B cell (primary cell): ENCODE measurements at regions not wholly inside any gene's neighbourhood (a gene's known extent, or its start where the extent isn't known, plus 50 kb on each side); places are given as distances from the start of the nearest gene placed in this dataset.

Experiments
- EZH2 ChIP-seq: IDR thresholded peaks from 2 replicates; pipeline ENCODE4 v1.6.1; 2012; ENCODE audit warnings: borderline replicate concordance, low read depth, mild to moderate bottlenecking, moderate library complexity, low read length; ENCODE audit not compliant: insufficient read depth, poor library complexity, severe bottlenecking
- TF ChIP-seq, protein P1 (sequence below): fragments of 200-600 bp; IDR thresholded peaks from one replicate; pipeline ENCODE4 v1.8.0; 2022; ENCODE audit warnings: antibody characterized with exemption, mild to moderate bottlenecking

DNA sequence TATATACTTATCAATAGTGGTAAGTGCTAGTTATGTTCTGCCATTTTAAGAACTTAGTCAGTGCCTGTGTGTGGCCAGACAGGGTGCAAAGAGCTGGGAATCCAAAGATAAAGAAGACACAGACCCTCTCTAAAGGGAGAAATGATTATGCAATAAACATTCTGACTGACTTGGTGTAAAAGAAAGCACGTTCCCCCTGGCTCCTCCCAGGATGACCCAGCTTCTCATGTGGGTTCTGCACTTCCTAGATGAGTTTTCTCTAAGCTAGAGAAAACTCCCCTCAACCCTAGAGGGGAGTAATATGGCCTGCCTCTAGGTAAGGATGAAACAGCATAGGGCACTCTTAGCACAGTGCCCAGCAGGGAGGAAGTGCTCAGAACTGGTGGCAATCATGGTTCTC lies 231.2 kb downstream of the VRK1 start:
- TF ChIP-seq EZH2 = no peak
- TF ChIP-seq, protein P1, sequence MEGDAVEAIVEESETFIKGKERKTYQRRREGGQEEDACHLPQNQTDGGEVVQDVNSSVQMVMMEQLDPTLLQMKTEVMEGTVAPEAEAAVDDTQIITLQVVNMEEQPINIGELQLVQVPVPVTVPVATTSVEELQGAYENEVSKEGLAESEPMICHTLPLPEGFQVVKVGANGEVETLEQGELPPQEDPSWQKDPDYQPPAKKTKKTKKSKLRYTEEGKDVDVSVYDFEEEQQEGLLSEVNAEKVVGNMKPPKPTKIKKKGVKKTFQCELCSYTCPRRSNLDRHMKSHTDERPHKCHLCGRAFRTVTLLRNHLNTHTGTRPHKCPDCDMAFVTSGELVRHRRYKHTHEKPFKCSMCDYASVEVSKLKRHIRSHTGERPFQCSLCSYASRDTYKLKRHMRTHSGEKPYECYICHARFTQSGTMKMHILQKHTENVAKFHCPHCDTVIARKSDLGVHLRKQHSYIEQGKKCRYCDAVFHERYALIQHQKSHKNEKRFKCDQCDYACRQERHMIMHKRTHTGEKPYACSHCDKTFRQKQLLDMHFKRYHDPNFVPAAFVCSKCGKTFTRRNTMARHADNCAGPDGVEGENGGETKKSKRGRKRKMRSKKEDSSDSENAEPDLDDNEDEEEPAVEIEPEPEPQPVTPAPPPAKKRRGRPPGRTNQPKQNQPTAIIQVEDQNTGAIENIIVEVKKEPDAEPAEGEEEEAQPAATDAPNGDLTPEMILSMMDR = no peak
